DMS 273 treated with DMSO at 0.1 percent for 48 hours (cell line): ENCODE measurements at regions not wholly inside any gene's neighbourhood (a gene's known extent, or its start where the extent isn't known, plus 50 kb on each side); places are given as distances from the start of the nearest gene placed in this dataset.

Experiments used
- DNase-seq: peaks from one replicate; lab custom pipeline; 2025; lab: John Stamatoyannopoulos, UW

- no peak for DNase-seq
Observed at GRCh38 chr9:85260275-85260845, 481.4 kb downstream of the AGTPBP1 start.

- DNase-seq, result no peak
Observed at GRCh38 chr9:85258823-85259370, 482.9 kb downstream of the AGTPBP1 start.

GRCh38 chr9:85258236-85258635 is 483.5 kb downstream of the AGTPBP1 start:
- no peak for DNase-seq

GRCh38 chr9:85249313-85249621 is 492.5 kb downstream of the AGTPBP1 start:
- no peak for DNase-seq

GRCh38 chr9:85248514-85249312 is 493.0 kb downstream of the AGTPBP1 start:
- DNase-seq, result no peak

- no peak for DNase-seq
Observed at GRCh38 chr9:85246541-85246940, 495.2 kb downstream of the AGTPBP1 start.

GRCh38 chr9:85244856-85245255 is 496.9 kb downstream of the AGTPBP1 start:
- no peak for DNase-seq

GRCh38 chr9:85243977-85244376 is 497.8 kb downstream of the AGTPBP1 start:
- DNase-seq, result no peak

- no peak for DNase-seq
Observed at GRCh38 chr9:85237478-85237877, 504.3 kb downstream of the AGTPBP1 start.

- no peak for DNase-seq
Observed at GRCh38 chr9:85230081-85230480, 511.7 kb downstream of the AGTPBP1 start.

GRCh38 chr9:85228111-85228855 is 513.5 kb downstream of the AGTPBP1 start:
- DNase-seq, result no peak

- no peak for DNase-seq
Observed at GRCh38 chr9:85225180-85225579, 516.6 kb downstream of the AGTPBP1 start.

GRCh38 chr9:85224729-85225128 is 517.0 kb downstream of the AGTPBP1 start:
- no peak for DNase-seq

- DNase-seq, result no peak
Observed at GRCh38 chr9:85224301-85224700, 517.5 kb downstream of the AGTPBP1 start.

- DNase-seq, result no peak
Observed at GRCh38 chr9:85223506-85224125, 518.1 kb downstream of the AGTPBP1 start.

- no peak for DNase-seq
Observed at GRCh38 chr9:85216601-85217000, 525.2 kb downstream of the AGTPBP1 start.

- DNase-seq, result no peak
Observed at GRCh38 chr9:85215961-85216360, 525.8 kb downstream of the AGTPBP1 start.

GRCh38 chr9:85215416-85215815 is 526.3 kb downstream of the AGTPBP1 start:
- DNase-seq, result no peak

GRCh38 chr9:85213650-85214607 is 527.8 kb downstream of the AGTPBP1 start:
- no peak for DNase-seq

- no peak for DNase-seq
Observed at GRCh38 chr9:85212887-85213286, 528.9 kb downstream of the AGTPBP1 start.

- no peak for DNase-seq
Observed at GRCh38 chr9:85212209-85212608, 529.5 kb downstream of the AGTPBP1 start.
